GM12874 (cell line): ENCODE measurements at regions not wholly inside any gene's neighbourhood (a gene's known extent, or its start where the extent isn't known, plus 50 kb on each side); places are given as distances from the start of the nearest gene placed in this dataset.

Source experiments
- CTCF ChIP-seq: IDR thresholded peaks from 2 replicates; pipeline ENCODE4 v1.5.1; 2011; ENCODE audit warnings: low read depth, mild to moderate bottlenecking, control low read depth, low read length, moderate library complexity; ENCODE audit not compliant: insufficient read depth

- no peak for TF ChIP-seq CTCF
Measured at GRCh38 chr10:36116731-36117130, 474.6 kb upstream of the FZD8 start.

DNA sequence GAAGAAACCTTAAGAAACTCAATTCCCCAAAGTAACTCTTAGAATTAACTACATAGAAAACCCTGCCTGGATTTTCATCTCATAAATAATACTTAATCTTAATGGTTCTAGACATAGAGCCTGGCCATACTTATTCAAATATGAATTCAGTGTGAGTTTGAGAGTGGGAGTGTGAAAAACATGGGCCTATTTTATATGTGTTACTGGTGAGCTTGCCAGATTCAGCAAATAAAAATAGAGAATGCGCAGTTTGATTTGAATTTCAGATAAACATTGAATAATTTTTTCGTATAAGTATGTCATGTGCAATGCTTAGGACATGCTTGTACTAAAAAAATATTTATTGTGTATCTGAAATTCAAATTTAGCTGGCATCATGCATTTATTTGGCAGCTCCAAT is 473.9 kb upstream of the FZD8 start:
- no peak for TF ChIP-seq CTCF

DNA sequence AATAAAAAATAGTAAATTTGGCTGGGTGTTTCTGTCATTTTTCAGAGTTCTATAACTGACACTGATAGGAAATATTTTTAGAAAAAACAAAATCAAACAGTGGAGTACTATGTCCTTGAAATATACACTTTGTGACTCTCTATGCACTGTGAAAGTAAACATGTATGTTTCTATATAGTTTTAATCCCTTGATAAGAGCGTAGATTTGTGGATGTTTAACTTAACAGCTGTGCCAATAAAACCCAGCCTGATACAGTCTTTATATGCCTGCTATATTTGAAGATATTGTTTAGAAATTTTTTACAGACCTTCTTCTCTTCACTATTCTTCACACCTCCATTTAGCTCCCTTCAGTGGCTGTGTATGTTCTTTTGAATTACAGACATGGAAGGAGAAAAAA is 473.3 kb upstream of the FZD8 start:
- TF ChIP-seq CTCF: no peak

GRCh38 chr10:36114913-36115312 is 472.8 kb upstream of the FZD8 start:
- TF ChIP-seq CTCF: no peak

DNA sequence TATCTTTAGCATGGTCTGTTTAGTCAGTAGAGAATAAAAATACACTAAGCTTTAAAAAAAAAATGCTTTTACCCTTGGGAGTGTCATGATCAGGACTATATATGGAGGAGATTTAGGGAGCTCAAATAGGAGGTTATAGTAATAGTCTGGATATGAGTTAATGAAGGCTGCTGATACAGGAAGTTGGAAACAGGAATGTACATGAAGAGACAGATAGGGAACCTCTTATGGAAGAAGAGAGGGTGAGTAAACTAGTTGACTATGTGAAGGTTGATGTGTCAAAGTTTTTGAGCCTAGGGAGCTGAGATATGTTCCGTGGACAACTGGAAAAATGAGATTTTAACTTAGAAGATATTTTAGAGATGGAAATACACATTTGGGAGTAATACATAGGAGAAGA is 472.0 kb upstream of the FZD8 start:
- no peak for TF ChIP-seq CTCF

DNA sequence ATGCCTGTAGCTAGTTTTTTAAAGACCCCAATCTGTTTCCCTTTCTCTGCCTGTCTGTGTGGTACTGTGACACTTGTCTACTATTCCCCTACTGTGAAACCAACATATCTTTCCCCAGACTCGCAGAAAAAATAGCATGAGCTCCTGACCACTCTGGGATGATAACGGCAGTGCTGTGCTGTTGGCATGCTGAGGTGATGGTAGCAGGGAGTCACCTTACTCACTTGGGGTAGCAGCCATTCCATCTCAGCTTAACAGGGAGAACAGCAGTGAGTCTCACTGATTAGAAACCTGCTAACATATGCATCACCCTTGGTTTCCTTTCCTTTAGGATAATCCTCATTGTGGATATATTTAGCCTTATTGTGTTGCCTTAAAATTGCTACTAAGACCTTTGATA is 469.6 kb upstream of the FZD8 start:
- no peak for TF ChIP-seq CTCF

GRCh38 chr10:36110097-36110496 is 468.0 kb upstream of the FZD8 start:
- TF ChIP-seq CTCF: no peak

GRCh38 chr10:36109399-36110023 is 467.4 kb upstream of the FZD8 start:
- no peak for TF ChIP-seq CTCF
